Endothelial cell of umbilical vein (primary cell): ENCODE measurements at regions not wholly inside any gene's neighbourhood (a gene's known extent, or its start where the extent isn't known, plus 50 kb on each side); places are given as distances from the start of the nearest gene placed in this dataset.

Source experiments
- BruUV-seq: library from RNA; stranded (reverse); fragments of 400-500 nt; replicated peaks from 2 replicates; lab custom pipeline; 2021; lab: Mats Ljungman, UMichigan
- CTCF ChIA-PET: fragments of 300-600, 350-600 bp; sonication (Branson Sonifier 250); formaldehyde crosslinking; loops from one replicate; lab custom pipeline; 2021; ENCODE audit warnings: antibody characterized with exemption, inconsistent platforms; lab: Charles Lee
- POLR2A ChIA-PET: fragments of 300-600, 350-600 bp; sonication (Branson Sonifier 250); formaldehyde crosslinking; loops from one replicate; lab custom pipeline; 2021; ENCODE audit warnings: antibody characterized with exemption, inconsistent platforms; lab: Charles Lee
- DNase-seq: peaks from one replicate; pipeline ENCODE4 v3.0.0-alpha.2; 2011; ENCODE audit warnings: low read depth, low spot score
- FAIRE-seq: peaks from 2 replicates; lab custom pipeline; 2011; peaks lifted over from hg19 to GRCh38; lab: Jason Lieb, UNC
- H2AFZ ChIP-seq: 2 replicates; pipeline ENCODE4 v1.6.0; 2012; ENCODE audit warnings: low read depth, low read length, control low read depth, inconsistent platforms
- H3K27ac ChIP-seq: 2 replicates; pipeline ENCODE4 v1.5.1; 2011; ENCODE audit warnings: low read depth, mild to moderate bottlenecking, control low read depth, low read length, moderate library complexity; ENCODE audit not compliant: insufficient read depth
- H3K27me3 ChIP-seq, 2 experiments: 2 replicates each; pipeline versions ENCODE4 v1.6.0 to v1.6.1; 2011; ENCODE audit warnings: low read length in 2 of 2, mixed read lengths in 1 of 2; ENCODE audit not compliant: control insufficient read depth in 2 of 2, insufficient read depth in 2 of 2
- H3K36me3 ChIP-seq, 2 experiments: 2 replicates in 1 of 2; 3 replicates in 1 of 2; pipeline ENCODE4 v1.5.1; 2011; ENCODE audit warnings: low read length in 2 of 2, mild to moderate bottlenecking in 1 of 2, moderate library complexity in 1 of 2; ENCODE audit not compliant: control insufficient read depth in 2 of 2, insufficient read depth in 2 of 2; ENCODE audit errors: extremely low read depth in 1 of 2
- H3K4me1 ChIP-seq: 3 replicates; pipeline ENCODE4 v1.5.1; 2011; ENCODE audit warnings: mild to moderate bottlenecking, low read length; ENCODE audit not compliant: control insufficient read depth, insufficient read depth; ENCODE audit errors: extremely low read depth
- H3K4me2 ChIP-seq: 2 replicates; pipeline ENCODE4 v1.6.1; 2011; ENCODE audit warnings: low read length, control low read depth, mixed read lengths; ENCODE audit not compliant: insufficient read depth
- H3K4me3 ChIP-seq, 3 experiments: fragments of 200-600 bp in 1 of 3; sonication (generic), shearing (Covaris generic) in 1 of 3; replicated peaks in 1 of 3; 2 replicates each; pipeline ENCODE4 v1.5.1; 2011 to 2016; ENCODE audit warnings: control low read depth in 3 of 3, low read length in 3 of 3, mild to moderate bottlenecking in 2 of 3, inconsistent platforms in 1 of 3, low read depth in 1 of 3, moderate library complexity in 1 of 3; ENCODE audit not compliant: insufficient read depth in 1 of 3
- H3K79me2 ChIP-seq: 2 replicates; pipeline ENCODE4 v1.6.0; 2012; ENCODE audit warnings: low read length, inconsistent platforms; ENCODE audit not compliant: control insufficient read depth, insufficient read depth
- H3K9ac ChIP-seq: replicated peaks from 2 replicates; pipeline ENCODE3; 2011; ENCODE audit warnings: low read length, control low read depth; ENCODE audit not compliant: insufficient read depth; ENCODE audit errors: extremely low read depth
- H3K9me1 ChIP-seq: replicated peaks from 3 replicates; pipeline ENCODE4 v1.6.0; 2011; ENCODE audit warnings: mild to moderate bottlenecking, low read length; ENCODE audit not compliant: control insufficient read depth, insufficient read depth; ENCODE audit errors: extremely low read depth
- H3K9me3 ChIP-seq: replicated peaks from 2 replicates; pipeline ENCODE4 v1.5.1; 2012; ENCODE audit warnings: low read length, inconsistent platforms; ENCODE audit not compliant: control insufficient read depth, insufficient read depth
- H4K20me1 ChIP-seq: replicated peaks from 2 replicates; pipeline ENCODE3; 2011; ENCODE audit warnings: mild to moderate bottlenecking, low read length; ENCODE audit not compliant: control insufficient read depth, insufficient read depth; ENCODE audit errors: extremely low read depth
- EZH2 ChIP-seq: IDR thresholded peaks from 2 replicates; pipeline ENCODE4 v1.6.1; 2012; ENCODE audit warnings: borderline replicate concordance, low read depth, mild to moderate bottlenecking, moderate library complexity, low read length, inconsistent platforms; ENCODE audit not compliant: severe bottlenecking
- FOS ChIP-seq: IDR thresholded peaks from 2 replicates; pipeline ENCODE4 v1.6.1; 2011; ENCODE audit warnings: mild to moderate bottlenecking, low read length, moderate library complexity, borderline replicate concordance; ENCODE audit not compliant: insufficient read depth
- GATA2 ChIP-seq: IDR thresholded peaks from 2 replicates; pipeline ENCODE4 v1.7.0; 2011; ENCODE audit warnings: low read depth, mild to moderate bottlenecking, moderate library complexity, mixed read lengths, low read length; ENCODE audit not compliant: insufficient read length, insufficient read depth
- MYC ChIP-seq: IDR thresholded peaks from one replicate; pipeline ENCODE4 v1.6.1; 2011; ENCODE audit warnings: mild to moderate bottlenecking, low read depth, low read length
- POLR2AphosphoS5 ChIP-seq: IDR thresholded peaks from 2 replicates; pipeline ENCODE4 v1.6.1; 2012; ENCODE audit warnings: low read depth, mild to moderate bottlenecking, control low read depth, low read length, moderate library complexity; ENCODE audit not compliant: insufficient read depth
- dilution Hi-C: fragments of 300-500 bp; cut with MboI; formaldehyde crosslinking; loops from one replicate; pipeline ENCODE4 v1.15.0; 2019; ENCODE audit warnings: low sequenced_read_pairs; ENCODE audit not compliant: extremely low pct_ligation_motif_present
- intact Hi-C: fragments of 100-400 bp; cut with micrococcal nuclease; formaldehyde crosslinking; loops from one replicate; pipeline ENCODE4 v1.10.0; 2022
- TF ChIP-seq, protein P1 (sequence below), 2 donors: IDR thresholded peaks; 1 replicate in 1 of 2; 2 replicates in 1 of 2; pipeline ENCODE4 v1.5.1; 2011; ENCODE audit warnings: low read length in 2 of 2, mild to moderate bottlenecking in 2 of 2, moderate library complexity in 2 of 2, control low read depth in 1 of 2, inconsistent platforms in 1 of 2, low read depth in 1 of 2; ENCODE audit not compliant: insufficient read depth in 1 of 2; ENCODE audit errors: extremely low read depth in 1 of 2

DNA sequence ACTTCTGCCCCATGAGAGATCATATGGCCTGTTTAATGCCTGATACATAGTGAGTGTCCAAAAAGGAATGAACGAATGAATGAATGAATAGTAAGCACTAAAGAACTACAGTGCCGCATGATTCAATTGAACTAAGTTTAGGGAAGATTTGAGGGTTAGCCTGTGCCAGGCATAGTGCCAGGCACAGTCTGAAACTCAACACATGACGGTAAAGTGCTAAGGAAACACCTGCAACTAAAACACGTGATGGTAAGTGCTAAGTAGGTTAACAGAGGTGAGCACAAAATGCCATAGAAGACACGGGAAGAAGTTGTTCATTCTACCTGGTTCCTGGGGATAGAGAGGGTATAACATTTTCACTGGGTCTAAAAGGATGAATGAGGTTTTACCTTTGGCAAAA lies 93.5 kb upstream of the DBX1 start:
- Histone ChIP-seq H3K79me2 (no peaks in the 10 kb centered on the region), H3K4me2 (no peak overlapping the region), H4K20me1 (no peaks in the 10 kb centered on the region), H3K4me3 (no peak overlapping the region), H3K9ac (no peak overlapping the region), H3K27me3 (peaks cover 5 to 19% of the 10 kb centered on the region in 2 experiments), H3K9me3 (no peaks in the 10 kb centered on the region), H2AFZ (no peak overlapping the region), H3K27ac (no peak overlapping the region), H3K9me1 (no peaks in the 10 kb centered on the region), H3K4me1 (no peaks in the 10 kb centered on the region), H3K36me3 (no peaks in the 10 kb centered on the region)
- BruUV-seq = no TSS peak
- ChIA-PET POLR2A (no interaction called here), CTCF (no interaction called here)
- no peak for FAIRE-seq
- dilution Hi-C loops (no loop called here), intact Hi-C loops (no loop called here)
- no peak for DNase-seq
- TF ChIP-seq FOS = no peak
- no peak for TF ChIP-seq MYC
- TF ChIP-seq GATA2 = no peak
- TF ChIP-seq, protein P1, sequence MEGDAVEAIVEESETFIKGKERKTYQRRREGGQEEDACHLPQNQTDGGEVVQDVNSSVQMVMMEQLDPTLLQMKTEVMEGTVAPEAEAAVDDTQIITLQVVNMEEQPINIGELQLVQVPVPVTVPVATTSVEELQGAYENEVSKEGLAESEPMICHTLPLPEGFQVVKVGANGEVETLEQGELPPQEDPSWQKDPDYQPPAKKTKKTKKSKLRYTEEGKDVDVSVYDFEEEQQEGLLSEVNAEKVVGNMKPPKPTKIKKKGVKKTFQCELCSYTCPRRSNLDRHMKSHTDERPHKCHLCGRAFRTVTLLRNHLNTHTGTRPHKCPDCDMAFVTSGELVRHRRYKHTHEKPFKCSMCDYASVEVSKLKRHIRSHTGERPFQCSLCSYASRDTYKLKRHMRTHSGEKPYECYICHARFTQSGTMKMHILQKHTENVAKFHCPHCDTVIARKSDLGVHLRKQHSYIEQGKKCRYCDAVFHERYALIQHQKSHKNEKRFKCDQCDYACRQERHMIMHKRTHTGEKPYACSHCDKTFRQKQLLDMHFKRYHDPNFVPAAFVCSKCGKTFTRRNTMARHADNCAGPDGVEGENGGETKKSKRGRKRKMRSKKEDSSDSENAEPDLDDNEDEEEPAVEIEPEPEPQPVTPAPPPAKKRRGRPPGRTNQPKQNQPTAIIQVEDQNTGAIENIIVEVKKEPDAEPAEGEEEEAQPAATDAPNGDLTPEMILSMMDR (IDR thresholded peaks at IDR 0.05; ENCODE audit: extremely low read depth in 1 of 2, insufficient read depth in 1 of 2, low read depth in 1 of 2, low read length in 2 of 2) = no peak
- no peak for TF ChIP-seq EZH2
- no peak for TF ChIP-seq POLR2AphosphoS5
